Progenitor cell of endocrine pancreas (in vitro differentiated cells): ENCODE measurements at regions not wholly inside any gene's neighbourhood (a gene's known extent, or its start where the extent isn't known, plus 50 kb on each side); places are given as distances from the start of the nearest gene placed in this dataset.
"Not testable (repeated sequence)": the region's sequence is repeated elsewhere in the genome, so short reads cannot be mapped to it uniquely, and the experiment has no call there.

Experiments
- DNase-seq: peaks from one replicate; pipeline ENCODE4 v3.0.0; 2021; ENCODE audit warnings: low spot score; ENCODE audit not compliant: unreplicated experiment
- H3K27ac Mint-ChIP-seq: 2 replicates; pipeline ENCODE4 v1.8.0; 2021; ENCODE audit warnings: mild to moderate bottlenecking, moderate library complexity, mixed read lengths
- H3K27me3 Mint-ChIP-seq: 2 replicates; pipeline ENCODE4 v1.8.0; 2021; ENCODE audit warnings: mixed read lengths
- H3K36me3 Mint-ChIP-seq: 2 replicates; pipeline ENCODE4 v1.8.0; 2022; ENCODE audit warnings: mixed read lengths; ENCODE audit not compliant: insufficient read depth
- H3K4me1 Mint-ChIP-seq: 2 replicates; pipeline ENCODE4 v1.8.0; 2021; ENCODE audit warnings: low read depth, mixed read lengths
- H3K4me3 Mint-ChIP-seq: 2 replicates; pipeline ENCODE4 v1.8.0; 2021; ENCODE audit warnings: low read depth, mild to moderate bottlenecking, moderate library complexity, mixed read lengths
- H3K9me3 Mint-ChIP-seq: 2 replicates; pipeline ENCODE4 v1.8.0; 2021; ENCODE audit warnings: low read depth, mixed read lengths
- CTCF ChIP-seq: fragments of 200-600 bp; sonication (generic); IDR thresholded peaks from one replicate; pipeline ENCODE4 v1.5.0; 2021; ENCODE audit warnings: antibody characterized with exemption, mild to moderate bottlenecking; ENCODE audit not compliant: unreplicated experiment

GRCh38 chr4:13992975-13993520 is 365.5 kb upstream of the BOD1L1 start:
- Mint-ChIP-seq H3K9me3 (no peaks in the 10 kb centered on the region), H3K27ac (peak overlapping the region; percentile 17), H3K4me1 (peaks cover 17% of the 10 kb centered on the region), H3K27me3 (peaks cover 5% of the 10 kb centered on the region), H3K36me3 (no peaks in the 10 kb centered on the region), H3K4me3 (no peak overlapping the region)
- no peak for DNase-seq
- TF ChIP-seq CTCF, result no peak

GRCh38 chr4:13994016-13994415 is 366.5 kb upstream of the BOD1L1 start:
- Mint-ChIP-seq H3K4me1 (peaks cover 19% of the 10 kb centered on the region), H3K27ac (no peak overlapping the region), H3K36me3 (no peaks in the 10 kb centered on the region)

GRCh38 chr4:13998850-13999445 is 371.4 kb upstream of the BOD1L1 start:
- no peak for DNase-seq
- no peak for TF ChIP-seq CTCF
- H3K27ac Mint-ChIP-seq, result no peak overlapping the region
- H3K4me3 Mint-ChIP-seq, result no peak overlapping the region
- H3K9me3 Mint-ChIP-seq, result peaks cover 22% of the 10 kb centered on the region
- no peaks in the 10 kb centered on the region for H3K27me3 Mint-ChIP-seq
- peaks cover 3% of the 10 kb centered on the region for H3K36me3 Mint-ChIP-seq
- peaks cover 2% of the 10 kb centered on the region for H3K4me1 Mint-ChIP-seq

More at GRCh38 chr4:13994016-13994415, 366.5 kb upstream of the BOD1L1 start:
- Mint-ChIP-seq H3K9me3 (no peaks in the 10 kb centered on the region), H3K4me3 (no peak overlapping the region), H3K27me3 (peaks cover 4% of the 10 kb centered on the region)
- no peak for DNase-seq
- no peak for TF ChIP-seq CTCF

- Mint-ChIP-seq H3K4me3 (no peak overlapping the region), H3K27me3 (no peaks in the 10 kb centered on the region), H3K27ac (no peak overlapping the region), H3K36me3 (peaks cover 3% of the 10 kb centered on the region), H3K4me1 (peaks cover 2% of the 10 kb centered on the region), H3K9me3 (peaks cover 22% of the 10 kb centered on the region)
- TF ChIP-seq CTCF, result no peak
- no peak for DNase-seq
Observed at GRCh38 chr4:14000091-14000814, 372.7 kb upstream of the BOD1L1 start.

GRCh38 chr4:14002331-14002730 is 374.8 kb upstream of the BOD1L1 start:
- not testable (repeated sequence) for DNase-seq, H3K36me3 Mint-ChIP-seq, H3K27me3 Mint-ChIP-seq, H3K27ac Mint-ChIP-seq, H3K4me1 Mint-ChIP-seq, H3K4me3 Mint-ChIP-seq
- H3K9me3 Mint-ChIP-seq, result peaks cover 22% of the 10 kb centered on the region
